ENCODE measurements at regions not wholly inside any gene's neighbourhood (a gene's known extent, or its start where the extent isn't known, plus 50 kb on each side); places are given as distances from the start of the nearest gene placed in this dataset.

- H3K4me1 Mint-ChIP-seq (ENCODE audit: low read depth), result peaks cover 11% of the 10 kb centered on the region
- no peak overlapping the region for H3K27ac Mint-ChIP-seq (ENCODE audit: unreplicated experiment)
- no peak overlapping the region for H3K4me3 Mint-ChIP-seq (ENCODE audit: unreplicated experiment)
- no peak for DNase-seq (ENCODE audit: low spot score)
- no peaks in the 10 kb centered on the region for H3K36me3 Mint-ChIP-seq (ENCODE audit: low read depth)
- H3K27me3 Mint-ChIP-seq (ENCODE audit: low read depth), result no peaks in the 10 kb centered on the region
- H3K9me3 Mint-ChIP-seq (ENCODE audit: low read depth), result no peaks in the 10 kb centered on the region
- no peak for TF ChIP-seq CTCF (IDR thresholded peaks at IDR 0.05)
Measured at GRCh38 chr13:79870766-79871165, 389.8 kb downstream of the NDFIP2 start.

GRCh38 chr13:79870123-79870522 lies 389.2 kb downstream of the NDFIP2 start:
- DNase-seq (ENCODE audit: low spot score), result no peak
- H3K4me1 Mint-ChIP-seq (ENCODE audit: low read depth), result peaks cover 11% of the 10 kb centered on the region

GRCh38 chr13:79869326-79869725 lies 388.4 kb downstream of the NDFIP2 start:
- Mint-ChIP-seq H3K4me3 (ENCODE audit: unreplicated experiment) (no peak overlapping the region), H3K27ac (ENCODE audit: unreplicated experiment) (no peak overlapping the region), H3K9me3 (ENCODE audit: low read depth) (no peaks in the 10 kb centered on the region), H3K27me3 (ENCODE audit: low read depth) (no peaks in the 10 kb centered on the region), H3K4me1 (ENCODE audit: low read depth) (peaks cover 11% of the 10 kb centered on the region), H3K36me3 (ENCODE audit: low read depth) (no peaks in the 10 kb centered on the region)
- no peak for TF ChIP-seq CTCF (IDR thresholded peaks at IDR 0.05)
- DNase-seq (ENCODE audit: low spot score), result no peak

More at GRCh38 chr13:79870123-79870522, 389.2 kb downstream of the NDFIP2 start:
- no peak for TF ChIP-seq CTCF (IDR thresholded peaks at IDR 0.05)
- no peak overlapping the region for H3K4me3 Mint-ChIP-seq (ENCODE audit: unreplicated experiment)
- no peaks in the 10 kb centered on the region for H3K27me3 Mint-ChIP-seq (ENCODE audit: low read depth)
- no peaks in the 10 kb centered on the region for H3K36me3 Mint-ChIP-seq (ENCODE audit: low read depth)
- no peaks in the 10 kb centered on the region for H3K9me3 Mint-ChIP-seq (ENCODE audit: low read depth)
- H3K27ac Mint-ChIP-seq (ENCODE audit: unreplicated experiment), result no peak overlapping the region

GRCh38 chr13:79867254-79867653 lies 386.3 kb downstream of the NDFIP2 start:
- H3K27ac Mint-ChIP-seq (ENCODE audit: unreplicated experiment), result no peak overlapping the region

GRCh38 chr13:79866436-79866835 lies 385.5 kb downstream of the NDFIP2 start:
- H3K4me1 Mint-ChIP-seq (ENCODE audit: low read depth), result peaks cover 11% of the 10 kb centered on the region
- no peak for TF ChIP-seq CTCF (IDR thresholded peaks at IDR 0.05)
- H3K4me3 Mint-ChIP-seq (ENCODE audit: unreplicated experiment), result no peak overlapping the region
- no peak overlapping the region for H3K27ac Mint-ChIP-seq (ENCODE audit: unreplicated experiment)
- DNase-seq (ENCODE audit: low spot score), result no peak
- no peaks in the 10 kb centered on the region for H3K9me3 Mint-ChIP-seq (ENCODE audit: low read depth)
- H3K27me3 Mint-ChIP-seq (ENCODE audit: low read depth), result no peaks in the 10 kb centered on the region
- no peaks in the 10 kb centered on the region for H3K36me3 Mint-ChIP-seq (ENCODE audit: low read depth)

More at GRCh38 chr13:79867254-79867653, 386.3 kb downstream of the NDFIP2 start:
- H3K9me3 Mint-ChIP-seq (ENCODE audit: low read depth), result no peaks in the 10 kb centered on the region
- TF ChIP-seq CTCF (IDR thresholded peaks at IDR 0.05), result no peak
- H3K4me3 Mint-ChIP-seq (ENCODE audit: unreplicated experiment), result no peak overlapping the region
- no peaks in the 10 kb centered on the region for H3K27me3 Mint-ChIP-seq (ENCODE audit: low read depth)
- peaks cover 11% of the 10 kb centered on the region for H3K4me1 Mint-ChIP-seq (ENCODE audit: low read depth)
- no peaks in the 10 kb centered on the region for H3K36me3 Mint-ChIP-seq (ENCODE audit: low read depth)
- no peak for DNase-seq (ENCODE audit: low spot score)
